ENCODE measurements at regions not wholly inside any gene's neighbourhood (a gene's known extent, or its start where the extent isn't known, plus 50 kb on each side); places are given as distances from the start of the nearest gene placed in this dataset.
"Not testable (repeated sequence)": the region's sequence is repeated elsewhere in the genome, so short reads cannot be mapped to it uniquely, and the experiment has no call there.

DNA sequence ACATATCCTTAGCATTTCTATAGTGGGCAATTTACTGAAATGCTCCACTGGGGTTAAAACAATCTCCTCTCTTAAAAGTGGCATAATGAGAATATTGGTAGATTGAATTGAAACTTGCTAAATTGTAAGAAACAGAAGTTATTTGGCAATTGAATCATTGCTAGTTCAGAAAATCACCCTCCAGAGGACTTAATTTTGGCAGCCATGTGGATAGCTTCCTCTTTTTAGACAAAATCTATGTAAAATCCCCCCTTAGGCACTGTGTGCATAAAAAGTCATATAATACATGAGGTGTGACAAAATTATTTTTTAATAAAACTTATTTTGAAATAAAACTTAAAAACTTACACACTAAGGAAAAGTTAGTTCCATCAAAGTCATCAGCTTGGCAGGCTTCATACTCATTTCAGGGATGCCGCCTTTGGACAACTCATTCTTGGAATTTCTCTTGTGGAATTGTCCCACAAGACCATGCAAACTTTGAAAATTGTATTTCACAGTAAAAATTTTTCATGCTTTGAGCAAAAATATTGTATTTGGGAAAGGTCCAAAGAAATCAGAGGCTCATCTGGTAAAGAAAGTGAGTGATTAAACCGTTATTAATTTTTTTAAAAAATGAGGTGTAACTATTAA, 473.0 kb downstream of the BCKDHB start:
- DNase-seq (ENCODE audit: extremely low spot score): no peak
- Histone ChIP-seq H3K9me3 (no peaks in the 10 kb centered on the region), H3K36me3 (no peaks in the 10 kb centered on the region), H3K27me3 (no peaks in the 10 kb centered on the region), H3K27ac (replicated peaks in 1 of 4) (no peak overlapping the region), H3K4me1 (no peaks in the 10 kb centered on the region), H3K4me3 (no peak overlapping the region)
- 89% methylated on average over 2 of the region's 2 CpGs for WGBS
- no peak for TF ChIP-seq CTCF (IDR thresholded peaks at IDR 0.05)
- TF ChIP-seq POLR2A (IDR thresholded peaks at IDR 0.05; ENCODE audit: low read depth): no peak
- TF ChIP-seq EP300 (IDR thresholded peaks at IDR 0.05): no peak
- no peak for TF ChIP-seq POLR2AphosphoS5 (IDR thresholded peaks at IDR 0.05)
- intact Hi-C loops (cut with DNase I): no loop called here

DNA sequence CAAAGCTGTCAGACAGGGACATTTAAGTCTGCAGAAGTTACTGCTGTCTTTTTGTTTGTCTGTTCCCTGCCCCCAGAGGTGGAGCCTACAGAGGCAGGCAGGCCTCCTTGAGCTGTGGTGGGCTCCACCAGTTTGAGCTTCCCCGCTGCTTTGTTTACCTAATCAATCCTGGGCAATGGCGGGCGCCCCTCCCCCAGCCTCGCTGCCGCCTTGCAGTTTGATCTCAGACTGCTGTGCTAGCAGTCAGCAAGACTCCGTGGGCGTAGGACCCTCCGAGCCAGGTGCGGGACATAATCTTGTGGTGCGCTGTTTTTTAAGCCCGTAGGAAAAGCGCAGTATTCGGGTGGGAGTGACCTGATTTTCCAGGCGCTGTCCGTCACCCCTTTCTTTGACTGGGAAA, 466.8 kb downstream of the BCKDHB start:
- H3K36me3 ChIP-seq; H3K4me1 ChIP-seq; DNase-seq (ENCODE audit: extremely low spot score); H3K4me3 ChIP-seq; H3K9me3 ChIP-seq; intact Hi-C loops (cut with DNase I); H3K27ac ChIP-seq (replicated peaks in 1 of 4); H3K27me3 ChIP-seq: not testable (repeated sequence)
- 70% methylated on average over 15 of the region's 15 CpGs for WGBS

GRCh38 chr6:80566361-80566760, 459.9 kb downstream of the BCKDHB start:
- TF ChIP-seq CTCF (IDR thresholded peaks at IDR 0.05) (no peak), EP300 (IDR thresholded peaks at IDR 0.05) (no peak), POLR2A (IDR thresholded peaks at IDR 0.05; ENCODE audit: low read depth) (no peak), POLR2AphosphoS5 (IDR thresholded peaks at IDR 0.05) (no peak)
- WGBS: 95% methylated on average over 1 of the region's 1 CpG
- no peak overlapping the region for H3K4me3 ChIP-seq
- H3K9me3 ChIP-seq: no peaks in the 10 kb centered on the region
- DNase-seq (ENCODE audit: extremely low spot score): no peak
- H3K27ac ChIP-seq (replicated peaks in 1 of 4): no peak overlapping the region
- H3K36me3 ChIP-seq: no peaks in the 10 kb centered on the region
- H3K27me3 ChIP-seq: no peaks in the 10 kb centered on the region
- intact Hi-C loops (cut with DNase I): no loop called here
- H3K4me1 ChIP-seq: no peaks in the 10 kb centered on the region

DNA sequence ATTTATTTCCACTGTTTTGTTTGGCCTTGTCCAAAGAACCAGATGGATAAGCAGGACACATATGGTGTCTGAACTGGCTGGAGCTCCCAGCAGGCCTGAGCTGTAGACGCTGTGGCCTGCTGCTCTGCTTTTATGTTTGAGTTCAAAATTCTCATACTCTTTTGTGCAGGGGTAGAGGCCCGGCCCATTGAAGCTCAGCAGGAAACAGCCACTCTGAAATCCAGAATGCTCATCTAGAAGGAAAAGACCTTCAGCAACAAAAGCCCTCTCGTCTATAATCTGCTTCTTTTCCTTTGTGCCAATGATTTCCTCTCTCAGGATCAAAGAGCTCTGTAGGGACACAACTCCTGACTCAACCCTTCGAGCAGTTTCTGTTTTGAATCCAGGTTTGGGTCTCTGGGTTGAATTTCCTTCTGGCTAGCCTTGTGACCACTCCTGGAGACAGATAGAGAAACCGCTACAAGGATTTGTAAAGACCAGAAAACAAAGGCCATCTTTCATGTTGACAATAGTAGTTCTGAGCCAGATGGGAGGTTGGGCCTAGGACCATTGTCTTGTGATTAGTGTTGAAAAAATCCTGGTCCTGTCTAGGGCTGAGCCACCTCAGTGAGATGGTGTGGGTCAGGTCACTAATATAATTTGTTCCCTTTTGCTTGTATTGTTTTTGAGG, 446.7 kb downstream of the BCKDHB start:
- WGBS: 70% methylated on average over 4 of the region's 5 CpGs
- TF ChIP-seq POLR2A (IDR thresholded peaks at IDR 0.05; ENCODE audit: low read depth): no peak
- TF ChIP-seq POLR2AphosphoS5 (IDR thresholded peaks at IDR 0.05): no peak
- no peak for TF ChIP-seq CTCF (IDR thresholded peaks at IDR 0.05)
- TF ChIP-seq EP300 (IDR thresholded peaks at IDR 0.05): no peak
- H3K4me3 ChIP-seq: no peak overlapping the region
- peaks cover 0 to 4% (median 2%) of the 10 kb centered on the region in 4 donors for H3K4me1 ChIP-seq
- no peaks in the 10 kb centered on the region for H3K27me3 ChIP-seq
- no peaks in the 10 kb centered on the region for H3K36me3 ChIP-seq
- DNase-seq (ENCODE audit: extremely low spot score): no peak
- H3K9me3 ChIP-seq: no peaks in the 10 kb centered on the region
- intact Hi-C loops (cut with DNase I): no loop called here
- no peak overlapping the region for H3K27ac ChIP-seq (replicated peaks in 1 of 4)

DNA sequence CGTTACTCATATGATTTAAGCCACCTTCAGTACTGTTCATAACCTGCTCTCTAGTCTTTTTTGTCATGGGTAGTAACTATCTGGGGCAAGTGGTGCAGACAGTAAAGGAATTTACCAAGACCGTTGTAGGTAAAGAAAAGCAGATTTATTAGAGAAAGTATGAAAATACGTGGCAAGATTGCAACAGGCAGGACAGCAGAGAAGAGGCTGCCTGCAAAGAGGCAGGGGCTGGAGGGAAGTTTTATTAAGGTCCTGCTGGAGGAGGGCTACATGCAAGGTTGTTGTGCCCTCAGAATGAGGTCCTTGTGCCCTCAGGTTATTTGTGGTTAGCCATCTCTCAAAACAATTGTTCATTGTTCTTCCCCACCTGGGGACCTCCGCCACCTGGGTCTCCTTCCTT, 444.3 kb downstream of the BCKDHB start:
- Histone ChIP-seq H3K4me1 (peaks cover 0 to 9% (median 4%) of the 10 kb centered on the region in 4 donors), H3K27ac (replicated peaks in 1 of 4) (no peak overlapping the region), H3K9me3 (no peaks in the 10 kb centered on the region), H3K36me3 (no peaks in the 10 kb centered on the region), H3K4me3 (no peak overlapping the region), H3K27me3 (no peaks in the 10 kb centered on the region)
- DNase-seq (ENCODE audit: extremely low spot score): no peak
- WGBS: 84% methylated on average over 4 of the region's 4 CpGs
- TF ChIP-seq POLR2A (IDR thresholded peaks at IDR 0.05; ENCODE audit: low read depth) (no peak), EP300 (IDR thresholded peaks at IDR 0.05) (no peak), CTCF (IDR thresholded peaks at IDR 0.05) (no peak), POLR2AphosphoS5 (IDR thresholded peaks at IDR 0.05) (no peak)
- intact Hi-C loops (cut with DNase I): no loop called here

Measured in esophagus muscularis mucosa (tissue), 4 donors.